HG03442 (cell line): ENCODE measurements at regions not wholly inside any gene's neighbourhood (a gene's known extent, or its start where the extent isn't known, plus 50 kb on each side); places are given as distances from the start of the nearest gene placed in this dataset.
A peak's percentile ranks its signal among the peaks of the same experiment; 100 is the strongest.

Experiments used
- ATAC-seq: cut with Tn5 transposase; IDR thresholded peaks from one replicate; pipeline ENCODE4 v1.9.1; 2021; ENCODE audit warnings: mild to moderate bottlenecking, moderate library complexity; ENCODE audit not compliant: unreplicated experiment

GRCh38 chr4:11002961-11003360, 318.4 kb upstream of the CLNK start:
- no peak for ATAC-seq

GRCh38 chr4:10998846-10999245, 314.3 kb upstream of the CLNK start:
- no peak for ATAC-seq

DNA sequence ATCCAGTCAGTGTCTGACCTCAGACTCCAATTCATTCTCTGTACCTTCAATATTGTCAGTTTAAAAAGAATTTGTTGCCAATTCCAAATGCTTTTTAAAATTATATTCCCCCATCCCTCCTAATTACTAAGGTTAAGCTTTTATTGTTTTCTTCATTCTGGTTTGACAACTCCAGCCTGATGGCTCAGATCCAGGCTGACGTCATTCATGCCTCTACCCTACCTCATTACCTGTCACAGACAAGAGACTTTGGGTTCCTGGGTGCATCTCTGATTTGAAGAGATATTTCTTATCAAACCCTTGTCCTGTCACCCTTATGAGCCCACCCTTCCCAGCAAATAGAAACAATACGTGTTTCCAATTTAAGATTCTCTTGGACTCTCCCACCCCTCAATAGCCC, 300.2 kb upstream of the CLNK start:
- ATAC-seq = no peak

DNA sequence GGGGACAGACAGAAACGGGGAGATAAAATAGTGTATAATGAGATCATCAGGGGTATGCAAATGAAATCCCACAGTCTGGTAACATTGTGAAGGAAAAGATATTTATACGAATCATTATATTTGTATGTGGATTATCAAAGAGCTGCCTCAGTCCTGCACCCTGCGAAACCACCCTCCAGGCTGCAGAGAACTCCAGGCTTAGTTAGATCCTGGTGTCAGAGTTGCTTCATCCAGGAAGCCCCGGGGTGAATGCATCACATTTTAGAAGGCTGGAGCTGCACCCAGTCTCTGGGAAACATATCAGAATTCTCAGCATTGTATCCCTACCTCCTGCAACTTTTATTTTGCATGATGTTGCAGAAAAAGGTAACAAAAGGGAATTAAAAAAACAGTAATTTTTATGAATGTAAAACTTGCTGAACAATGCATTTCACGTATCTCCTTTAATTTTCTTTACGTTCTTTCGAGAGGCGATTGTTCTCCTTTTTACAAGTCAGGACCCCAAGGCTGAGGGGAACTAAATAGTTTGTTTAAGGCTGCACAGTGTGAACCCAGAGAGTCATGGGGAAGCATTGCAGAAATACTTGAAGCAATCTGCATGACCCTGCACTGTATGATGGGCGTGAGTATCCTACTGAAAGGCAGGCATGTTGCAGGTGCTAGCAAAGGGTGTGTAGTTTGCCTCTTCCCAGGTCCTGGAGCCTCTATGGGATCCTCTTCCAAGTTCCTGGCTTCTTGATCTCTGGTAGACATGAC, 299.5 kb upstream of the CLNK start:
- ATAC-seq = no peak

DNA sequence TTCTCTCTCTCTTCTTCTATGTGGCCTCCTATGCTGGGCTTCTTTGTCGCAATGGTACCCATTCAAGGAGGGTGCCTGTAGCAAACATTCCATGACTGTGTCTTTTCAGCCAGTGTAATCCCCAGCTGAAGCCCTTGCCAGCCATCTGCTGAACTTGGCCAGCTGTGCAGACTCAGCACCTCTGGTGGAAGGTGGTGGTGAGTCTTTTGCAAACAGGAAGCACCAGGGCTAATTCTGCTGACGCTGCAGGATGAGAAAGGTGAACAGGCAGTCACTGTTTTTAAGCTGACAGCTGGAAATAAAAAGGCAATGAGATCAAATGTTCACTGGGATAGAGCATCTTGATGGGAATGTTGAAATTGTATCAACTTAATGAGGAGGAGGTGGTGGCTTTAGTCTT, 298.7 kb upstream of the CLNK start:
- ATAC-seq = peak; percentile 54

DNA sequence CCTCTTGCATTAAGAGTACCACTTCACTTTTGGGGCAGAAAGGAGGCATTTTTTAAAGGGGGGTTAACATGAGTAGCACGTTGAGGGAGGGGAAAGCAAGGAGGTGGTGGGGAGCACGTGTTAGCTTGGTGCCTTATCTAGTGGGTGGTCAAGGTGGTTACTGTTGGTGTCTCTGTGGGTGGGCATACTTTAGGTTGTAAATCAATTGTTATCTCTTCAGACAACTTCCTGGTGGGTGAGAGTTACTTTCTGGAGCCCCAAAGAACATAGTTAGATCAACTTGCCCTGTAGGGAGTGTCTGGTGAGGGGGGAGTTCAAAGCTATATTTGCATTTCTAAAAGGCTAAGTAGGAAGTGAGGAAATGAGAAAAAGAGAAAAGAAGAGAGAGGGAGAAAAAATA, 297.7 kb upstream of the CLNK start:
- ATAC-seq = no peak

DNA sequence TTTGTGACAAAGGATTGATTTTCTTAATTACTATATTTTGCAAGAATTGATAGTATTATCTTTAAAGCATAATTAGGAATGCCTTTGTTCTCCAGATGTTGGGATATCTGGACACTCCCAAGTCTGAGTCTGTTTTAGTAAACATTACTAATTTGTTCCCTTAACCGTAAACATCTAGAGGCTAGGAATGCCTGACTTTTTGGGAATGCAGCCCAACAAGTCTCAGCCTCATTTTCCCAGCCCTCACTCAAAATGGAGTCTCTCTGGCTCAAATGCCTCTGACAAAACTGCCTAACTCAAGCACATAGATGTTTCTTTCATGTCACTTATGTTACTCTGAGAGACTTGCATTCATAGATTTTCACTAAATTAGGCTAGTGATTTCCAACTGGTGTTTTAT, 297.0 kb upstream of the CLNK start:
- ATAC-seq = no peak

DNA sequence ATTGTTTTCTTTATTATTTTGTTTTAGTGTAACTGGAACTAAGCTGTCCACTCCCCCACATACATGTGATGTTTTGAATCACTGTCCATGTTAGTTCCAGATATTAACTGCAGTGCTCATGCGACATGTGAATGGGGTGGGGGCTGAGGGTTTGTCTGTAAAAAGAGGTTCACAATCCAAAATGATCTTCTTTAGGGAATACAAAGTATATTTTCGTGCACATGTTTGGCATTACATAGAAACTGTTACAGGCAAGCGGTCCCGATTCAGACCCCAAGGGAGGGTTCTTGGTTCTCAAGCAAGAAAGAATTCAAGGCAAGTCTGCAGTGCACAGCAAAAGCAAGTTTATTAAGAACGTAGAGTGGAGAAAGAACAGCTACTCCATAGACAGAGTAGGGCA, 296.5 kb upstream of the CLNK start:
- no peak for ATAC-seq

- no peak for ATAC-seq
Measured at GRCh38 chr4:10979032-10979431, 294.5 kb upstream of the CLNK start.

- ATAC-seq = peak; percentile 84
Measured at GRCh38 chr4:10977534-10977933, 293.0 kb upstream of the CLNK start.

DNA sequence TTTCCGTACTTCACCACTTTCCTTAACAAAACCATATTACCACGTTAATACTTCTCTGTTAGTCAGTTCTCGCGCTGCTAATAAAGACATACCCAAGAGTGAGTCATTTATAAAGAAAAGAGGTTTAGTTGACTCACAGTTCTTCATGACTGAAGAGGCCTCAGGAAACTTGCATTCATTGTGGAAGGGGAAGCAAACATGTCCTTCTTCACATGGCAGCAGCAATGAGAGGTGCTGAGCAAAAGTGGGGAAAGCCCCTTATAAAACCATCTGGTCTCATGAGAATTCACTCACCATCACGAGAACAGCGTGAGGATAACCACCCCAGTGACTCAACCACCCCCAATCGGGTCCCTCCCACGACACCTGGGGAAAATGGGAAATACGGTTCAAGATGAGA, 289.8 kb upstream of the CLNK start:
- no peak for ATAC-seq

GRCh38 chr4:10973686-10974085, 289.1 kb upstream of the CLNK start:
- no peak for ATAC-seq

- ATAC-seq = no peak
Measured at GRCh38 chr4:10971800-10972401, 287.3 kb upstream of the CLNK start.

- ATAC-seq = no peak
Measured at GRCh38 chr4:10965196-10965595, 280.6 kb upstream of the CLNK start.

- no peak for ATAC-seq
Measured at GRCh38 chr4:10963958-10964703, 279.6 kb upstream of the CLNK start.

GRCh38 chr4:10963241-10963640, 278.7 kb upstream of the CLNK start:
- no peak for ATAC-seq

- ATAC-seq = no peak
Measured at GRCh38 chr4:10962246-10962645, 277.7 kb upstream of the CLNK start.

GRCh38 chr4:10960389-10960788, 275.8 kb upstream of the CLNK start:
- ATAC-seq = no peak

GRCh38 chr4:10959586-10959985, 275.0 kb upstream of the CLNK start:
- ATAC-seq = no peak

GRCh38 chr4:10958226-10958856, 273.8 kb upstream of the CLNK start:
- ATAC-seq = no peak

DNA sequence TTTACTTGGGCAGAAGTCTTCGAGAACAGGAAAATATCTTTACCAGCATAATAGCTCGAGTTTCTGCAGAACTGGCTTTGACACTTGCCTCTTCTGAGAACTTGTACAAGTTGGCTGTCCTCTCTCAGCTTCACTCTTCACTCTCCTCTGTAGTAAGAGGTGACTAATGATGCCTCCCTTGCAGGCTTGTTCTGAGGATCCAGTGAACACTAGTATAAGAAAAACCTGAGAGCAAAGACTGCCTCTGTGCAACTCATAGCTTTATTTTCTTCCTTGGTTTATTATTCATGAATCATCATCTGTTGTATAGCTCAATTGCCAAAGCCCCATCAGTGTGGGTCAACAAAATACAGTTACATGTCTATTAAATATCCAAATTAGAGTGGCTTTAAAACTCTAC, 266.7 kb upstream of the CLNK start:
- ATAC-seq = no peak
